ENCODE measurements at regions not wholly inside any gene's neighbourhood (a gene's known extent, or its start where the extent isn't known, plus 50 kb on each side); places are given as distances from the start of the nearest gene placed in this dataset.

DNA sequence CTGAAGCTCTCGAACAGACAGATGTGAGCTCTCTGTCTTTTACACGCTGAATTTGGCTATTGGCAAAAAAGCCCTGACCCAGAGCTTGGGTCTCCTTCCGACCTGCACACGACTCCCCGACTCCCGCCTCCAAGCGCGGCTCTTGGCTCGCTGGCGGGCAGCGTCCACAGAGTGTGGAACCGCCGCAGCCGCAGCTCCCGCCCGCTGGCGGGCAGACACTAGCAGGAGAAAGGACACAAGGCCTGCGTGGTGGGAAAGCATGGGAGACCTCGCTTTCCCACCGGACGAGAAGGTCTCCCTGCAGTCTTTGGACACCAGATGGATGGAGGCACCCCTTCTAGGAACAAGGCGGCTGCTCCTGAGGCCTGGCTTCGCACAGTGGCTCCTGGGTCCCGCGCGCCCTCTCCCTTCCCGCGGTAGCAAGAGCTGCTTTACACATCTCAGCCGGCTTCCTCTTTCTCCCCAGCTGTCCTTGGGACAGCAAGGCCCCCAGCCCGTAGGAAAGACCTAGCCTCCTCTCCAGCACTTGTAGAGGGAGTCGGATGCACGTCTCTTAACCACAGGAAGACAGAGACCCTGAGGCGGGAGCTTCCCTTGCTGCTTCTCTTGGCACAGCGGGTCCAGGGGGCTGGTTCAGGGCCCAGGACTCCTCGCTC lies 92.1 kb downstream of the PRKAB2 start:
- peaks cover 100% of the 10 kb centered on the region for H3K27me3 ChIP-seq (ENCODE audit: control insufficient read depth, insufficient read depth, low read length, poor library complexity, severe bottlenecking)

DNA sequence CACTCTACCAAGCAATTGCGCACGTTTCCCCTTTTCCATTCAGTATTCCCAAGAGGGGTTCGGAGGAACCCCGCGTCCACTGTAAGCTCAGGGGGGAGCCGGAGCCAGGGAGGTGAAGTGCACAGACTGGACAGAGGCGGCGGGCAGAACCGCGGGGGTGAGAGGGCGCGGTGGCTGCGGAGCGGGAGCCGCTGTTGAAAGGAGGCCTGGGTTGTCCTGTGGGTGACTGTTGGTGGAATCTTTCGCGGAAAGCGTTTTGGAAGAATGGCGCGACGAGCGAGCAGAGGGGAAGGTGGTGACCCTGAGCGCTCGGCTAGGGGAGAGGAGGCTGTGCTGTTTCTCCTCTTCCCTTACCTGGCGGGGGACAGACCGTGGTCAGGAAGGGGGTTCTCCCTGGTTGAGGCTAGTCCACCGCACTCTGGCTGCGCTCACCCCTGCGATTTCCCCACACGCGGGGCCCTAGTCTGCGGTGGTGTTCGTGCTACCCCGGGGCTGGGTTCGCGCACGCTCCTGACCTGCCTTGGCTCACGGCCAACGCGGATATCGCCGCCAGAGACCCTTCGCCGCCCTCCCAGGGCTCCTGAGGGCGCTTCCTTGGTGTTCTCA lies 92.8 kb downstream of the PRKAB2 start:
- peaks cover 4% of the 10 kb centered on the region for H3K4me1 ChIP-seq (ENCODE audit: control insufficient read depth, insufficient read depth, low read length)
- H3K27ac ChIP-seq (ENCODE audit: insufficient read depth, low read depth, low read length, poor library complexity, severe bottlenecking) = no peak overlapping the region
- H3K4me3 ChIP-seq (ENCODE audit: insufficient read depth, low read depth, low read length) = peak overlapping the region; percentile 22
- H3K9me3 ChIP-seq (ENCODE audit: control insufficient read depth, low read length) = no peaks in the 10 kb centered on the region
- WGBS, 2 experiments = 19 to 20% methylated on average over 45 of the region's 45 CpGs
- H3K36me3 ChIP-seq (ENCODE audit: control insufficient read depth, insufficient read depth, low read length) = no peaks in the 10 kb centered on the region
- H3K27me3 ChIP-seq (ENCODE audit: control insufficient read depth, insufficient read depth, low read length, poor library complexity, severe bottlenecking) = peaks cover 100% of the 10 kb centered on the region

More for the DNA sequence above, 92.1 kb downstream of the PRKAB2 start:
- H3K27ac ChIP-seq (ENCODE audit: insufficient read depth, low read depth, low read length, poor library complexity, severe bottlenecking) = no peak overlapping the region
- 17 to 19% methylated on average over 35 of the region's 35 CpGs for WGBS, 2 experiments
- no peaks in the 10 kb centered on the region for H3K9me3 ChIP-seq (ENCODE audit: control insufficient read depth, low read length)
- peak overlapping the region; percentile 22 for H3K4me3 ChIP-seq (ENCODE audit: insufficient read depth, low read depth, low read length)
- H3K36me3 ChIP-seq (ENCODE audit: control insufficient read depth, insufficient read depth, low read length) = no peaks in the 10 kb centered on the region
- peaks cover 4% of the 10 kb centered on the region for H3K4me1 ChIP-seq (ENCODE audit: control insufficient read depth, insufficient read depth, low read length)

DNA sequence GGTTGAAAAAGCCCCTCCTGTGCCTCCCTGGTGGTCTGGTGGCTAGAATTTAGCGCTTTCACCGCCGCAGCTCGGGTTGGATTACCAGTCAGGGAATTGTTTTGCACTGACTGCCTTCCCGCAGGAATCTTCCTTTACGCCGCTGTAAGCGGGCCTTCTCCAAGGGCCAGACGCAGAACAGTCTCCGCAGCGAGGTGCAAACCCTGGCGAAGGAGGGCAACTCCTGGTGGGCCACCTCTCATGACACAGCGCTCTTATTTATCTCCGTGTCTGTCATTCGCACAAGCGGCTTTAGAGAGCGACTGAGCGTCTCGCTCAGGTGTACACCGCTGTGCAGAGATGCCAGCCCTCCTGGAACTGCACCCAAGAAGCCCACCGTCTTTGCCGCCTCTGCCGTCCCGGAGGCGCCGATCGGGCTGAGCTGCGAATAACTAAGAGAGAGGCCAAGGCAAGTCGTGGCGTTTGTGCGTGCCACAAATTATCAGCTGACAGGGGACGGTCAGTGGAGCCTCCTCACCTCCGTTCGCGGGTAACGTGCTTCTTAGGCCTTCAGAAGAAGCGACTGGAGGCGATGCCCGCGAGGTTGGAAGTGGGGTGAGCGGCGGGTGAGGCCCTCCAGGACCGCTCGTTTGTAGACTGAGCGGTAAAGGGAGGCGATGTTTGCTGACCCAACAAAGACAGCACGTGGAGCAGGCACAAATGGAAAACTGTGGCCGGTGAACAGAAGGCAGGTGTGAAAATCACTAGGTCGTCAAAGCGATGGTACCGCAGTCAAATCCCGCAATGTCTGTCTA lies 93.5 kb downstream of the PRKAB2 start:
- Histone ChIP-seq H3K4me3 (ENCODE audit: insufficient read depth, low read depth, low read length) (no peak overlapping the region), H3K9me3 (ENCODE audit: control insufficient read depth, low read length) (no peaks in the 10 kb centered on the region), H3K27me3 (ENCODE audit: control insufficient read depth, insufficient read depth, low read length, poor library complexity, severe bottlenecking) (peaks cover 100% of the 10 kb centered on the region), H3K27ac (ENCODE audit: insufficient read depth, low read depth, low read length, poor library complexity, severe bottlenecking) (no peak overlapping the region), H3K4me1 (ENCODE audit: control insufficient read depth, insufficient read depth, low read length) (peaks cover under 1% of the 10 kb centered on the region), H3K36me3 (ENCODE audit: control insufficient read depth, insufficient read depth, low read length) (no peaks in the 10 kb centered on the region)
- WGBS, 2 experiments = 21 to 22% methylated on average over 52 of the region's 52 CpGs

DNA sequence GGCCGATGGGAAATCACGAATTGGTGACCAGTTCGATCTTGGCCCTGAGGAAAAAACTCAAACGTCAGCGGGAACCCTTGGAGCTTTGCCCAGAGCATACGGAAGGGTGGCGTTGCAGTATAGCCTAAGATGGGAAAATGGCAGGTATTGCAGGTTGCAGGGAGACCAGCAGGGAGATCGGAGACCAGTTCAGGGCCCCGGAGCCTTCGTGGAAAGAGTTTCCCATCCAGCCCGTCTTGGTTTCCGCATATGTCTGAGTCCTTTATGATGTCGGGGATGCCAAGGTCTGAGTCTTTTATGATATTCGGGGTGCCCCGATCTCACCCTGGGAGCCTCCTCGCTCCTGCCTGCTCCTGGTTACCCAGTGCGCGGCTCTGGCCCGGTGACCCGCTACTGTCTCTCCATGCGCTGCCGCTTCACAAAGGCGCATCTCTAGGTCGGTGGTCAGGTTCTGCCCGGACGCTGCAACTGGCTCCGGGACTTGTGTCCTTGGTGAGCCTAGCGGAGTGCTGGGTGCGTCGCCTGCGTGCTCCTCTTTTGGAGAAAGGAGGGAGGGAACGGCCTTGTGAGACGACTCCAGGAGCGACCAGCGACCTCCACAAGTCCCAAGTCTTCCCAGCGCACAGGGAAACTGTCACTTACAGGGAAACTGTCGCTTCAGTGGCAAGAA lies 94.2 kb downstream of the PRKAB2 start:
- Histone ChIP-seq H3K27me3 (ENCODE audit: control insufficient read depth, insufficient read depth, low read length, poor library complexity, severe bottlenecking) (peaks cover 100% of the 10 kb centered on the region), H3K27ac (ENCODE audit: insufficient read depth, low read depth, low read length, poor library complexity, severe bottlenecking) (no peak overlapping the region), H3K4me1 (ENCODE audit: control insufficient read depth, insufficient read depth, low read length) (no peaks in the 10 kb centered on the region), H3K36me3 (ENCODE audit: control insufficient read depth, insufficient read depth, low read length) (no peaks in the 10 kb centered on the region), H3K4me3 (ENCODE audit: insufficient read depth, low read depth, low read length) (no peak overlapping the region), H3K9me3 (ENCODE audit: control insufficient read depth, low read length) (no peaks in the 10 kb centered on the region)
- 29 to 36% methylated on average over 37 of the region's 37 CpGs for WGBS, 2 experiments

DNA sequence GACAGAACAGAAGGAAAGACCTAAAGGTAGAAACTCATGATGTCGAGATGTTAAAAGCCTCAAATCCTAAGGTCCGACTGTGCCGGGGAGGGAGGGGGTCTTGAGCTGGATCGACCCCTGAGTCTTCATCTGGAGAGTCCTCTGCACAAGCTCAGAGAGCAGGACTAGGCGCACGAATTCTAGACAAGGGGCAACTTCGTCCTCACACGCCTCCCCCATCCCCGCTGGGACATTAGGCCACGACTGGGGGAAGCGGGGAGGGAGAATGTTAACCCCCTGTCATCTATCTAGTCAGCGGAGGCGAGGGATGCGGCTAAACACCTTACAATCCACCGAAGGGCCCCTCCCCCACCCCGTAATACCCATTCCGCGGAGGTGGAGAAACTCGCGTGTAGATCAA lies 94.7 kb downstream of the PRKAB2 start:
- H3K27ac ChIP-seq (ENCODE audit: insufficient read depth, low read depth, low read length, poor library complexity, severe bottlenecking) = no peak overlapping the region
- no peaks in the 10 kb centered on the region for H3K9me3 ChIP-seq (ENCODE audit: control insufficient read depth, low read length)
- H3K4me1 ChIP-seq (ENCODE audit: control insufficient read depth, insufficient read depth, low read length) = no peaks in the 10 kb centered on the region
- WGBS, 2 experiments = 80% methylated on average over 20 of the region's 20 CpGs
- no peaks in the 10 kb centered on the region for H3K36me3 ChIP-seq (ENCODE audit: control insufficient read depth, insufficient read depth, low read length)
- H3K27me3 ChIP-seq (ENCODE audit: control insufficient read depth, insufficient read depth, low read length, poor library complexity, severe bottlenecking) = peaks cover 100% of the 10 kb centered on the region
- no peak overlapping the region for H3K4me3 ChIP-seq (ENCODE audit: insufficient read depth, low read depth, low read length)

DNA sequence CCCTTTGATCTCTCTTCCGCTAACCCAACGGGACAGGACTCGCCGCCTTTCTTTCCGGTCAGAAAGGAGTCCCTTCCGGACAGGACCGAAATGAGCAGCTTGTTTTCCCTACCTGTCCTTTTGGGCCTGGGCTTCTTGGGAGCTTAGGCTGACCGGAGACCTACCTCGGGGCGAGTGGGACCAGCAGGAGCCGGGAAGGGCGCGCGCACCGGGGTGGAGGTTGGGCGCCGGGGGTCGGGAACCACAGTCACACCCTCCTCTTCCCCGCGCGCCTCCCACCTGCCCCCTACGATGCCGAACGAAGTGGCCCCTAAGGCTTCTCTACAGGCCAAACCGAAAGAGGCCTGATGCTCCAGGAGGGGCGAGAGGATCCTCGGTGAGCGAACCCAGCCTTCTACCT lies 95.2 kb downstream of the PRKAB2 start:
- Histone ChIP-seq H3K27me3 (ENCODE audit: control insufficient read depth, insufficient read depth, low read length, poor library complexity, severe bottlenecking) (peaks cover 100% of the 10 kb centered on the region), H3K9me3 (ENCODE audit: control insufficient read depth, low read length) (no peaks in the 10 kb centered on the region)

DNA sequence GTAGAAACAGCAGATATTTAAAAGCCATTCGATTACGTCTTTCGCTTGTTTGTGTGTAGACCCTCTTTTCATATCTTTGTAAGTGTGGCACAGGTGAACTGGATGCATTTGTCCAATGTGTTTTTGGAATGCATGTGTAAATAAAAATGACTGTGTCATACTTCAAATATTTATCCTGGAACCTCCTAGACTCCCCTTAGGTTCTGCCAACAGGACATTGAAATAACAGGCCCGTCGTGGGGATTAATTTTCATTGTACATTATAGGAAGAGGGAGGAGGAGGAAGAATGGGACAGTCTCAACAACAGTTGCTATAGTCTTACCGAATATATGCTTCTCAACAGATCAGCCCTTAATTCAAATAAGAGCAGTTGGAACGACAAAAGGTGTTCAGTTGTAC lies 95.8 kb downstream of the PRKAB2 start:
- Histone ChIP-seq H3K4me1 (ENCODE audit: control insufficient read depth, insufficient read depth, low read length) (no peaks in the 10 kb centered on the region), H3K27me3 (ENCODE audit: control insufficient read depth, insufficient read depth, low read length, poor library complexity, severe bottlenecking) (peaks cover 100% of the 10 kb centered on the region), H3K4me3 (ENCODE audit: insufficient read depth, low read depth, low read length) (no peak overlapping the region), H3K27ac (ENCODE audit: insufficient read depth, low read depth, low read length, poor library complexity, severe bottlenecking) (no peak overlapping the region), H3K9me3 (ENCODE audit: control insufficient read depth, low read length) (no peaks in the 10 kb centered on the region), H3K36me3 (ENCODE audit: control insufficient read depth, insufficient read depth, low read length) (no peaks in the 10 kb centered on the region)
- WGBS, 2 experiments = 88 to 92% methylated on average over 5 to 7 of the region's 7 CpGs

More for the DNA sequence above, 95.2 kb downstream of the PRKAB2 start:
- Histone ChIP-seq H3K36me3 (ENCODE audit: control insufficient read depth, insufficient read depth, low read length) (no peaks in the 10 kb centered on the region), H3K4me3 (ENCODE audit: insufficient read depth, low read depth, low read length) (no peak overlapping the region), H3K4me1 (ENCODE audit: control insufficient read depth, insufficient read depth, low read length) (no peaks in the 10 kb centered on the region), H3K27ac (ENCODE audit: insufficient read depth, low read depth, low read length, poor library complexity, severe bottlenecking) (no peak overlapping the region)
- WGBS, 2 experiments = 94% methylated on average over 28 of the region's 28 CpGs

DNA sequence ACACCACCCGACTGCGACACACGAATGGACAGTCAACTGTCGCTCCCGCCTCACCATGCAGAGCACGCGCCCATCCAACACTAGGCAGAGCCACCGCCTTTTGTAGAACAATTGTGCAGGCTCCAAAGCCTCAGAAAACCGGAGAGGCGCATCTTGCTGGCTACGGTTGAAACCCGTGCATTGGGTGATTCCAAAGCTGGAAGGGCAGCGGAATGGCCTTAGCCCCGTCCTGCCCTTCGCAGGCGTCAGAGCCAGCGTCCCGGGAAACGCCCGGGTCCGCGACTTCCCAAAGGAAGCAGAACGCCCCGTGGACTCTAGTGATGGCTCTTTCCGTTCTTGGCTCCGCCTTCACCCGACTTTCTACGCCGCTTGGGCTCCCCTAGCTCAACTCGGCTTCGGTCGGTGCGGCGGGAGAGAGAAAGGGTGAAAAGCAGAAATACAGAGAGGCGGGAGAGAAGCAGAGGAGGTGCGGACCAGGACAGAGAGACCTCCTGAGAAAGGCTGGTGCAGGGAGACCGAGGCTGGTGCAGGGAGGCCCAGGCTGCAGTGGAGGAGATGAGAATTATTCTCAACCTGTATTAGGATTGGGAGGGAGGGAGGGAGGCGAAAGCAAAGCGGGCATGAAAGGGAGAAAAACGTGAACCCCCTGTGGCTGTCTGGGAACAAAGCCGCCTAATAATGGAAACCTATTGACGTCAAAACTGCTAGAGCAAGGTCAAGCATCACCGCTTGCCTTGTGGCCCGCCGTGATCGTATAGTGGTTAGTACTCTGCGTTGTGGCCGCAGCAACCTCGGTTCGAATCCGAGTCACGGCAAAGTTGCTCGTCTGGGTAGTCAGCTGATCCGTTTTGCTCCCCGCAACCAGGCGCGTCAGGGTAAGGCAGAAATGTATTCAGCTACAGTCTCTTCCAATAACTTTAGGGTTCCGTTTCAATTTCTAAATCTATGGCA lies 99.5 kb downstream of the PRKAB2 start:
- H3K36me3 ChIP-seq (ENCODE audit: control insufficient read depth, insufficient read depth, low read length) = no peaks in the 10 kb centered on the region
- peaks cover 76% of the 10 kb centered on the region for H3K27me3 ChIP-seq (ENCODE audit: control insufficient read depth, insufficient read depth, low read length, poor library complexity, severe bottlenecking)
- H3K4me3 ChIP-seq (ENCODE audit: insufficient read depth, low read depth, low read length) = peak overlapping the region; percentile 38
- no peaks in the 10 kb centered on the region for H3K4me1 ChIP-seq (ENCODE audit: control insufficient read depth, insufficient read depth, low read length)
- no peaks in the 10 kb centered on the region for H3K9me3 ChIP-seq (ENCODE audit: control insufficient read depth, low read length)
- WGBS, 2 experiments = 19% methylated on average over 58 of the region's 58 CpGs
- no peak overlapping the region for H3K27ac ChIP-seq (ENCODE audit: insufficient read depth, low read depth, low read length, poor library complexity, severe bottlenecking)

DNA sequence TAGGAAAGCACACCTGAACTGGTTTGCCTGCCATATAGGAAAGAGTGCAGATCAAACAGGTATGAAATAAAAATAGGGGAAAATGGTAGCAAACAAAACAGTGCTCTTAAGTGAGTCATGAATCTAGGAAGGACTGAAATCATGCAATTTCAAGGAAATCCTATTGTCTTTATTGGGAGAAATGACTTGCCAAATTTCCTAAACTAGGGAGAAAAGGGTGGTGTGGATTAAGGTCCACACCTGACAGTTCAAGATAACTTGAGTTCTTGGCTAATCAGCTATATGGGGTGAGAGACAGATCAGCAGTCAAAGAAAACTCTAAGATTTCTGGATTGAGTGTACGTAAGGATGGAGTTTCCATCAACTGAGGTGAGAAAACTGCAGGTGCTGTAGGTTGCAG lies 101.1 kb downstream of the PRKAB2 start:
- Histone ChIP-seq H3K36me3 (ENCODE audit: control insufficient read depth, insufficient read depth, low read length) (no peaks in the 10 kb centered on the region), H3K4me3 (ENCODE audit: insufficient read depth, low read depth, low read length) (no peak overlapping the region), H3K27ac (ENCODE audit: insufficient read depth, low read depth, low read length, poor library complexity, severe bottlenecking) (no peak overlapping the region), H3K9me3 (ENCODE audit: control insufficient read depth, low read length) (no peaks in the 10 kb centered on the region), H3K27me3 (ENCODE audit: control insufficient read depth, insufficient read depth, low read length, poor library complexity, severe bottlenecking) (peaks cover 60% of the 10 kb centered on the region), H3K4me1 (ENCODE audit: control insufficient read depth, insufficient read depth, low read length) (no peaks in the 10 kb centered on the region)
- 92 to 98% methylated on average over 1 of the region's 1 CpG for WGBS, 2 experiments
